Activated CD8-positive, alpha-beta T cell treated with anti-CD3 and anti-CD28 coated beads for 36 hours (primary cell): ENCODE measurements at regions not wholly inside any gene's neighbourhood (a gene's known extent, or its start where the extent isn't known, plus 50 kb on each side); places are given as distances from the start of the nearest gene placed in this dataset.

Experiments
- ATAC-seq: fragments of 200-7000 bp; cut with Tn5 transposase; one replicate; pipeline ENCODE4 v1.10.0; 2021; ENCODE audit warnings: mild to moderate bottlenecking, moderate library complexity
- CTCF ChIA-PET: fragments of 350-600 bp; sonication (Branson Sonifier 250); formaldehyde crosslinking; loops from one replicate; lab custom pipeline; 2021; ENCODE audit warnings: antibody characterized with exemption; lab: Charles Lee
- POLR2A ChIA-PET: fragments of 350-600 bp; sonication (Branson Sonifier 250); formaldehyde crosslinking; loops from one replicate; lab custom pipeline; 2021; ENCODE audit warnings: antibody characterized with exemption; lab: Charles Lee
- DNase-seq: peaks from one replicate; pipeline ENCODE4 v3.0.0-alpha.2; 2020
- H3K27ac Mint-ChIP-seq: one replicate; pipeline ENCODE4 v1.8.0; 2021; ENCODE audit warnings: mild to moderate bottlenecking, mixed read lengths
- H3K27me3 Mint-ChIP-seq: one replicate; pipeline ENCODE4 v1.8.0; 2021; ENCODE audit warnings: mixed read lengths
- H3K36me3 Mint-ChIP-seq: one replicate; pipeline ENCODE4 v1.8.0; 2021; ENCODE audit warnings: low read depth, mixed read lengths
- H3K4me1 Mint-ChIP-seq: one replicate; pipeline ENCODE4 v1.8.0; 2021; ENCODE audit warnings: low read depth, mixed read lengths
- H3K4me3 Mint-ChIP-seq: one replicate; pipeline ENCODE4 v1.8.0; 2021; ENCODE audit warnings: mild to moderate bottlenecking, moderate library complexity, mixed read lengths
- H3K9me3 Mint-ChIP-seq: one replicate; pipeline ENCODE4 v1.8.0; 2021; ENCODE audit warnings: mixed read lengths
- intact Hi-C: fragments of 100-400 bp; cut with micrococcal nuclease; formaldehyde crosslinking; loops from one replicate; pipeline ENCODE4 v1.10.0; 2022
- TF ChIP-seq, protein P1 (sequence below): fragments of 200-600 bp; IDR thresholded peaks from one replicate; pipeline ENCODE4 v1.8.0; 2022; ENCODE audit warnings: antibody characterized with exemption, mild to moderate bottlenecking

DNA sequence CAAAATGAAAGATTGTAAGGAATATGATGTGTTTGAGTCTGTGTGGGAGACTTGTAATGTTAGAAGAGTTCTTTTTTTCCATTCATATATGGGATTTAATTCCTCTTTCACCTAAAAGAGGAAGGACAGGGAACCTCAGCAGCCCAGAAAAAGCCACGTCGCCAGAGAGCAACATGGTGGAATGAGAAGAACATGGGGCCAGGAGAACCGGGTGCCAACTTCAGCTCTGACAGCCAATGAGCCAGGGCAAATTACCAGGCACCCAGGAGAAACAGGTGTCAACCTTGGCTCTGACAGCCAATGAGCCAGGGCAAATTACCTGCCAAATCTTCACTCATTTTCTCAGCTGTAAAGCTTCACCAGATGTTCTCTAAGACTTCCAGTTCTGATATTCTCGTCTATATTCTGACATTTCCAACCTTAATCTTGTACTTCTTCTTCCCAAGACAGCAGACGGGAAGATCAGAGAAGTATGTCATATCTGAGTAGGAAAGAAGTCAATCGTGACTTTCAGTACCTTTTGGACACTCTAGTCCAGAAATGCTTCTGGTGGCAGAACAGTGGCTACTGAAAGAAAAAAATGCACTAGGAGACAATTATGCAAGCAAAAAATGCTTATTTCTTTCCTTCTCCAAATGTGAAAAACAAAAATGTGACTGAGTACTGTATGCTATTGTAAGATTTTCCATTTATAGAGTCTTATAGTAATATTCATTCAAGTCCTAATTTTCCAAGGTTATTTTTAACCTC, 79.2 kb upstream of the COL5A2 start:
- DNase-seq, result no peak
- peak overlapping the region; percentile 13 for H3K27ac Mint-ChIP-seq
- intact Hi-C loops, result no loop called here
- CTCF ChIA-PET, result interaction anchor here (1.2 kb wide), 1 partner anchor 9 kb away, joined by 3 read pairs; no protein-coding TSS in a partner anchor
- POLR2A ChIA-PET, result no interaction called here
- ATAC-seq, result no peak
- H3K36me3 Mint-ChIP-seq, result peaks cover 4% of the 10 kb centered on the region
- TF ChIP-seq, protein P1, sequence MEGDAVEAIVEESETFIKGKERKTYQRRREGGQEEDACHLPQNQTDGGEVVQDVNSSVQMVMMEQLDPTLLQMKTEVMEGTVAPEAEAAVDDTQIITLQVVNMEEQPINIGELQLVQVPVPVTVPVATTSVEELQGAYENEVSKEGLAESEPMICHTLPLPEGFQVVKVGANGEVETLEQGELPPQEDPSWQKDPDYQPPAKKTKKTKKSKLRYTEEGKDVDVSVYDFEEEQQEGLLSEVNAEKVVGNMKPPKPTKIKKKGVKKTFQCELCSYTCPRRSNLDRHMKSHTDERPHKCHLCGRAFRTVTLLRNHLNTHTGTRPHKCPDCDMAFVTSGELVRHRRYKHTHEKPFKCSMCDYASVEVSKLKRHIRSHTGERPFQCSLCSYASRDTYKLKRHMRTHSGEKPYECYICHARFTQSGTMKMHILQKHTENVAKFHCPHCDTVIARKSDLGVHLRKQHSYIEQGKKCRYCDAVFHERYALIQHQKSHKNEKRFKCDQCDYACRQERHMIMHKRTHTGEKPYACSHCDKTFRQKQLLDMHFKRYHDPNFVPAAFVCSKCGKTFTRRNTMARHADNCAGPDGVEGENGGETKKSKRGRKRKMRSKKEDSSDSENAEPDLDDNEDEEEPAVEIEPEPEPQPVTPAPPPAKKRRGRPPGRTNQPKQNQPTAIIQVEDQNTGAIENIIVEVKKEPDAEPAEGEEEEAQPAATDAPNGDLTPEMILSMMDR, result no peak
- H3K4me1 Mint-ChIP-seq, result peaks cover 42% of the 10 kb centered on the region
- no peak overlapping the region for H3K4me3 Mint-ChIP-seq
- H3K27me3 Mint-ChIP-seq, result no peaks in the 10 kb centered on the region
- no peaks in the 10 kb centered on the region for H3K9me3 Mint-ChIP-seq

DNA sequence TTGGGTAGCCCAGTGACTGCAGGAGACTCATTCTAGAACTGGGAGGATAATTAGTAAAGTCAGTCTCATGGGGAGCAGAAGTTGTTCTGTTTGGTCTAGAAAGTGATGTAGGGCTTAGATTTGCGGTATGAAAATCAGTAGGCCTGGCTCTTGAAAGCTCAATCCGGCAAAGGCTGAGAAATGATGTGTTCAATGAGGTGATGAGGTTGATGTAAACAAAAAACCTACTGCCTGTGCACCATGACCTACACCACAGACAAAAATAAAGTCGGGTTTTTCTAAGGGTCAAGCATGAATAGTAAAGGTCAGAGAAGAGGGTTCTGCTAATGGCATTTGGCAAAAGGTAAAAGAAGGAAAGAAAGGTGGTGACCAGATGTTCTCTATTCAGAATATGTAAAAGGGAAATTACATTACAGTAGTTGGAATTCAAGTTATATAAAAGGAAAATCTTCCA, 80.8 kb upstream of the COL5A2 start:
- TF ChIP-seq, protein P1, result no peak
- peaks cover 34% of the 10 kb centered on the region for H3K4me1 Mint-ChIP-seq
- H3K27me3 Mint-ChIP-seq, result no peaks in the 10 kb centered on the region
- ChIA-PET POLR2A (no interaction called here), CTCF (no interaction called here)
- no peak for ATAC-seq
- H3K4me3 Mint-ChIP-seq, result no peak overlapping the region
- intact Hi-C loops, result no loop called here
- no peak overlapping the region for H3K27ac Mint-ChIP-seq
- DNase-seq, result no peak
- H3K9me3 Mint-ChIP-seq, result peaks cover 1% of the 10 kb centered on the region
- H3K36me3 Mint-ChIP-seq, result peaks cover 4% of the 10 kb centered on the region

DNA sequence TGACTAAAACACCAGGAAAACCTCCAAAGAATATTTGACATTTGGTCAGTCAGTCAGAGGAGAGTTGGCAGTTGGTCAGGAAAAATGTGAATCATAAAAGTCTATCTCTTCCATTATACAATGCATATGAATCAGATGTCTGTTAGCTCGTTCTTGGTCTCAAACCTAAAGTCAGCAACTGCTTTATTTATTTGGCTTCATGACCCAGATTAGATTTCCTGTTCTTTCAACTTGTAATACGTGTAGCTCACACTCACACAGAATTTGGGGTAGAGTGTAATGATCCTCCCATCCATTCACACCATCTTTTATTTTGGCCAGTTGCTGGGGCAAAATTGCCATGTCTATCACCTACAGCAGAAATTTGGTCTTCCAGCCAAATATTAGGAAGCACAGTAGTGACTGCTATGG, 81.9 kb upstream of the COL5A2 start:
- ChIA-PET CTCF (interaction anchor here (0.8 to 1.3 kb wide), 3 partner anchors 8 to 119 kb away, joined by 3 to 5 read pairs (median 4); no protein-coding TSS in a partner anchor), POLR2A (no interaction called here)
- Mint-ChIP-seq H3K9me3 (peaks cover 5% of the 10 kb centered on the region), H3K4me1 (peaks cover 25% of the 10 kb centered on the region), H3K27ac (no peak overlapping the region), H3K4me3 (no peak overlapping the region), H3K36me3 (peaks cover 4% of the 10 kb centered on the region), H3K27me3 (no peaks in the 10 kb centered on the region)
- TF ChIP-seq, protein P1, result no peak
- intact Hi-C loops, result no loop called here
- no peak for ATAC-seq
- DNase-seq, result no peak

DNA sequence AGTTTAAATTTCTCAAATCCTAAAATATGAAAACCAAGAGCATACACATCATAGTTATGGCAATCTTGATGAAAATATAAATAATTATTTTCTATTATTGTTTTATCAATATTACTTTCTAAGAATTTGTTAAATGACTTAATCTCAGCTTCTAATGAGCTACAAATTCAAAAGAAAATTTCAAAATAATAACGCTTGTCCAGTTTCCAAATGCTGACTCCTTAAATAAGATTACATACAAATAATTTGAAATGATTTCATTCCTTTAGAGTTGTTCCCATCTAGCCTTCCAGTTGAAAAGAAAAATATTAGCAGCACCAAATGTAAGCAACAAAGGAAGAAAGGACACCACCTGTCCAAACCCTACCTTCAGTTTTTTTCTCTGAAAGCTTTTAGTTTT, 82.4 kb upstream of the COL5A2 start:
- peaks cover 4% of the 10 kb centered on the region for H3K36me3 Mint-ChIP-seq
- intact Hi-C loops, result no loop called here
- H3K4me3 Mint-ChIP-seq, result no peak overlapping the region
- TF ChIP-seq, protein P1, result no peak
- no peak for ATAC-seq
- no peaks in the 10 kb centered on the region for H3K27me3 Mint-ChIP-seq
- POLR2A ChIA-PET, result no interaction called here
- DNase-seq, result no peak
- no peak overlapping the region for H3K27ac Mint-ChIP-seq
- CTCF ChIA-PET, result interaction anchor here (0.8 to 1.3 kb wide), 3 partner anchors 9 to 119 kb away, joined by 3 to 5 read pairs (median 4); no protein-coding TSS in a partner anchor
- H3K9me3 Mint-ChIP-seq, result peaks cover 5% of the 10 kb centered on the region
- peaks cover 23% of the 10 kb centered on the region for H3K4me1 Mint-ChIP-seq

DNA sequence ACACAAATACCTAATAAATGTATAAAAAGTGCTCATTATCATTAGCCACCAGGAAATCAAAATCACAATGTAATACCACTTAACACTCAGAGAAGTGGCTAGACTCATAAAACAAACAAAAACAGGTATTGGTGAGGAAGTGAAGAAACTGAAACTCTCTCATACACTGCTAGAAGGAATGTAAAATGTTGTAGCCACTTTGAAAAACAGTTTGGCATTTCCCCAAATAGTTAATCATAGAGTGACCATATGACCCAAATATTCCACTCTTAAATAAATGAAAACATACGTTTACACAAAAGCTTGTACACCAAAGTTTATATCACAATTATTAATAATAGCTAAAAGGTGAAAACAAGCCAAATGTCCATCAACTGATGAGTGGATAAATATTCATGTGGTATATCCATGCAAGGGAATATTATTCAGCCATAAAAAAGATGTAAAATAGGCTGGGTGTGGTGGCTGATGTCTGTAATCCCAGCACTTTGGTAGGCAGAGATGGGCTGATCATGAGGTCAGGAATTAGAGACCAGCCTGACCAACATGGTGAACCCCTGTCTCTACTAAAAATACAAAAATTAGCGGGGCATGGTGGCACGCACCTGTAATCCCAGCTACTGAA, 86.2 kb upstream of the COL5A2 start:
- DNase-seq (no peak), ATAC-seq (no peak)
- H3K36me3 Mint-ChIP-seq, result peaks cover 3% of the 10 kb centered on the region
- intact Hi-C loops, result no loop called here
- no peaks in the 10 kb centered on the region for H3K27me3 Mint-ChIP-seq
- no peak overlapping the region for H3K27ac Mint-ChIP-seq
- no peak overlapping the region for H3K4me3 Mint-ChIP-seq
- TF ChIP-seq, protein P1, result no peak
- H3K9me3 Mint-ChIP-seq, result peaks cover 5% of the 10 kb centered on the region
- ChIA-PET POLR2A (no interaction called here), CTCF (no interaction called here)
- H3K4me1 Mint-ChIP-seq, result peaks cover 9% of the 10 kb centered on the region
